Loucy (cell line): ENCODE measurements at regions not wholly inside any gene's neighbourhood (a gene's known extent, or its start where the extent isn't known, plus 50 kb on each side); places are given as distances from the start of the nearest gene placed in this dataset.

Source experiments
- CTCF ChIP-seq: fragments of 200-600 bp; sonication (generic); conservative IDR thresholded peaks from 2 replicates; pipeline ENCODE4 v1.5.1; 2014; ENCODE audit warnings: mild to moderate bottlenecking, antibody characterized with exemption, low read length
- EZH2phosphoT487 ChIP-seq: fragments of 200-600 bp; IDR thresholded peaks from 2 replicates; pipeline ENCODE4 v1.6.1; 2018; ENCODE audit warnings: antibody characterized with exemption, mild to moderate bottlenecking, moderate library complexity, borderline replicate concordance

DNA sequence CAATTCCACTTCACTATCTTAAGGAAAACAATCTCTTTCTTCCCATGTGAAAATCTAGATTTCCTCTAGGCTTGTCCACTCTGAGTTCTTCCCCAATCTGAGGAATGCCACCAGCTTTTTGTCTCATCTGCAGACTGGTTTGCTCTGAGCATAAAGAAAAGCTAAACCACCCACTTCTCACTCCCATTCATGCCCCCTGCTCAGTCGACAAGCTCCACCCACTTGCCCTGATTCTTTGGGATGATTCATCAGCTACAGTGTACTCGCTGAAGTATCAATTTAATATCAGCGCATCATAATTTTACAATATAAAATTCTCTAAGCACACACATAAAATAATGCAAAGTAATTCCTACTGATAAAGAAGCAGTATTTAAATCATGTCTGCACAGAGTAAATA is 209.1 kb downstream of the GRIN2B start:
- TF ChIP-seq CTCF, result no peak
- TF ChIP-seq EZH2phosphoT487, result no peak
